Stimulated activated naive CD8-positive, alpha-beta T cell treated with anti-CD3 and anti-CD28 coated beads, Interleukin-15, Interleukin-2, amounts not matched to agents 100 ng/mL and 50 ng/mL, for 24 hours (primary cell): ENCODE measurements at regions not wholly inside any gene's neighbourhood (a gene's known extent, or its start where the extent isn't known, plus 50 kb on each side); places are given as distances from the start of the nearest gene placed in this dataset.

Source experiments
- H3K27ac Mint-ChIP-seq: one replicate; pipeline ENCODE4 v1.8.0; 2021; ENCODE audit warnings: mild to moderate bottlenecking, mixed read lengths
- H3K27me3 Mint-ChIP-seq: one replicate; pipeline ENCODE4 v1.8.0; 2021; ENCODE audit warnings: mixed read lengths
- H3K36me3 Mint-ChIP-seq: one replicate; pipeline ENCODE4 v1.8.0; 2021; ENCODE audit warnings: low read depth, mixed read lengths
- H3K4me1 Mint-ChIP-seq: one replicate; pipeline ENCODE4 v1.8.0; 2021; ENCODE audit warnings: low read depth, mixed read lengths
- H3K4me3 Mint-ChIP-seq: one replicate; pipeline ENCODE4 v1.8.0; 2021; ENCODE audit warnings: mild to moderate bottlenecking, mixed read lengths
- H3K9me3 Mint-ChIP-seq: one replicate; pipeline ENCODE4 v1.8.0; 2021; ENCODE audit warnings: mixed read lengths

DNA sequence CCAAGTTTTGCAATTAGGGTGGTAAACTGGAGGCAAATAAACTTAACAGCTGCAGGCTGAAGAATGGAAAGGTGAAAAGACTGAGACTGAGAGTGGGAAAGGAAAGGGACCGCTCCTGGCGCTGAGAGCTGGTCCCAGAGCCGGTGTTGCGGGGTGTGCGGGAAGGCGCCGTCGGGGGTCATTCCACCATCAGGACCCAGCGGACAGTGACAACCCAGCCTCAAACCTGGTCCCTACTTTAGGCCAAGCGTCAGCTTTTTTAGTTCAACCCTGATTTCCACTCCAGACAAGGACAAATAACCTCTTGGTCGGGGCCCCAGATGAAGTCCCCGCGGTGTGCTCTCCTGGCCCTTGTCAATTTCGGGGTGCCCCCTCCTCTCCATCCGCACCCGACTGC lies 145.8 kb upstream of the ETS2 start:
- Mint-ChIP-seq H3K27ac (no peak overlapping the region), H3K4me3 (peak overlapping the region; percentile 42), H3K9me3 (no peaks in the 10 kb centered on the region), H3K4me1 (peaks cover 15% of the 10 kb centered on the region), H3K27me3 (peaks cover 61% of the 10 kb centered on the region), H3K36me3 (no peaks in the 10 kb centered on the region)

DNA sequence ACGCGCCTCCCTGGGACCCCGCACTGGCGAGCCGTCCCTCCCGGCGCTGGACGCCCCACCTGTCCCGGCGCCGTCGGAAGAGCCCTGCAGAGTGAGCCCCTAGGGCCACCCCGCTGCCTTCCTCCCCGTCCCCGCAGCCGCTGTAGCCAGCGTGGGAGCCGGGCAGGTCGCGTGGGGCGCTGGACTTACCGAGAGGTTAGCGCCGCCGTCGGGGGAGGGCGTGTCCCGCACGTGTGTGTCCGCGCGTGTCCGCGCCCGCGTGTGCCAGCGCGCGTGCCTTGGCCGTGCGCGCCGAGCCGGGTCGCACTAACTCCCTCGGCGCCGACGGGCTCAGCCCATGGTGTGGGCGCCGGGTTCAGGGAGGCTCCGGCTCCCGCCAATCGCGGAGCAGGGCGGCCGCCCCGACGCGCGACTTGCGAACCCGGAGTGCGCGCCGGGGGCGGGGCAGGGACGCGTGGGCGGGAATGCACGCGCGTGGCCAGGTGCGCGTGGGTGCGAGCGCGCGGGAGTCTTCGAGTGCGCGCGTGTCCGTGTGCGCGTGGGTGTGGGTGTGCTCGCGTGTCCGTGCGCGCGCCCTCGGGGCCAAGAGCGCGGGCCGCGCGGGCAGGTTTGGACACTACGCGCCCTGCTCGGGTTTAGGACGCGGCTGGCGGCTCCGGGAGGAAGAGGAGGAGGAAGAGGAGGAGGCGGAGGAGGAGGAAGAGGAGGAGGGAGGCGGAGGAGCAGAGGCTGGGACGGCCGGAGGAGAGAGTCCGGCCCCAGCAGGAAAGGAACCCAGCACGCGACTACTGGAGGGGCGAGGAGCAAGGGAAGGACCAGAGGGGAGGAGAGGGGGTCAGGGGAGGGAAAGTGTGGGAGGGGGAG lies 145.2 kb upstream of the ETS2 start:
- no peaks in the 10 kb centered on the region for H3K36me3 Mint-ChIP-seq
- no peak overlapping the region for H3K27ac Mint-ChIP-seq
- H3K4me1 Mint-ChIP-seq = peaks cover 15% of the 10 kb centered on the region
- peak overlapping the region; percentile 66 for H3K4me3 Mint-ChIP-seq
- H3K9me3 Mint-ChIP-seq = no peaks in the 10 kb centered on the region
- H3K27me3 Mint-ChIP-seq = peaks cover 58% of the 10 kb centered on the region

DNA sequence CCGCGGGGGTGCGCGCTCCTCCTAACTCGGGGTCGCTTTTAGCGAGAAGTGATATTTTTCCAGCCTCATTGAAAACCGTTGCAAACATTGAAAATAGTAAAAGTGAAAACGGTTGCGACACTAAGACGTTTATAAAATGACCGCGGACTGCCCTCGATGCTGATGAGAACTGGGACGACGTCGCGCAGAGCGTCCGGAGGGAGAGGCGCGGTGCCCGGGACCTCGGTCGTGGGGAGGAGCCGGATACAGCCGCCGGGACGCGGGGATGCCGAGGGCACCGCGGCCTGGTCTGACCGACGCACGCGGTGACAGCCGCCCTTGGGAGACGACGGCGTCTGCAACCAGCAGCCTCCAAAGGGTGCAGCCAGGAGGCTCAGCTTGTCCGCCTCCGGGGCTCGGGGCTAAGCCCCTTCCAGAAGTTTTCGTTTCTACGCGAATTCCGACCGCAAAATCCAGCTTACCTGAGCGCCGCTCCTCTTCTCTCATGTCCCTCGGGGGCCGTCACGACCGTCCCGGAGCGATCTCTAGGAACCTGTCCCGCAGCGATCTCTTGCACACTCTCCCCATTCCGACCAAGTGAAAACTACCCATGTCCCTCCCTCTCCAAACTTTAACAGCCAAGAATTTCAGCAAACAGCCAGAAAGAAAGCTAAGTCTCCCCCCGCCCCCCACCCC lies 144.4 kb upstream of the ETS2 start:
- Mint-ChIP-seq H3K36me3 (no peaks in the 10 kb centered on the region), H3K4me3 (peak overlapping the region; percentile 66), H3K4me1 (peaks cover 15% of the 10 kb centered on the region), H3K27me3 (peaks cover 63% of the 10 kb centered on the region), H3K27ac (no peak overlapping the region), H3K9me3 (no peaks in the 10 kb centered on the region)

DNA sequence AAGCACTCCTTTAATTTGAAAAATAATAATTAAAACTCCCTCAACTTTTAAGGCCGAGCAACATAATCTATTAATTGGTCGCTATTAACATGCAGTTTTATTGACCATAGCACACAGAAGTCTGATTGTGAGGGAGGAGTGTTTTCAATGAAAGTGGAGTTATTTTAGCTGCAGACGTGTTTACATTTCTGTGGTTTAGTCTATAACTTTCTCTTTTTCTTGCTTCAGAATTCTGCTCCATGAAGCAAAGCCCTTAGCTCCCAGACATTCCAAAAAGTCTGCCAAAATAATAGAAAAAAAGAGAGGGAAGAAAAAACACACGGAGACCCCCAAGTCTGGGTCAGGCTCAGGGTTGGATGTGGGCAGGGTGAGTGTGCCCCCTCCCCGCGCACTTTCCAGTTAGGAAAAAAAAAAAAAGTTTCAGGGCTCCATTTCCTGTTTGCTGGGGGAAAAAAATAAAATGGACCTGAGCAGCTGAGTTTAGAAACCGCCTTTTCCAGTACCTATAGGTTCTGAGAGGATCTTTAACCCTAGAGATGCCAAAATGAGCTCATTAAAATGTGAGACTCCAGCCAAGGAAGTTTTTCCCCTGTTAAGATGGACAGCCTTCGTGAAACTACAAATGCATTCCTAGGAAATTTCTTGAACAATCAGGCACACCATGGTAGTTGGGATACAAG lies 143.7 kb upstream of the ETS2 start:
- H3K27ac Mint-ChIP-seq = no peak overlapping the region
- H3K27me3 Mint-ChIP-seq = peaks cover 58% of the 10 kb centered on the region
- peaks cover 15% of the 10 kb centered on the region for H3K4me1 Mint-ChIP-seq
- H3K4me3 Mint-ChIP-seq = peak overlapping the region; percentile 66
- no peaks in the 10 kb centered on the region for H3K9me3 Mint-ChIP-seq
- no peaks in the 10 kb centered on the region for H3K36me3 Mint-ChIP-seq

DNA sequence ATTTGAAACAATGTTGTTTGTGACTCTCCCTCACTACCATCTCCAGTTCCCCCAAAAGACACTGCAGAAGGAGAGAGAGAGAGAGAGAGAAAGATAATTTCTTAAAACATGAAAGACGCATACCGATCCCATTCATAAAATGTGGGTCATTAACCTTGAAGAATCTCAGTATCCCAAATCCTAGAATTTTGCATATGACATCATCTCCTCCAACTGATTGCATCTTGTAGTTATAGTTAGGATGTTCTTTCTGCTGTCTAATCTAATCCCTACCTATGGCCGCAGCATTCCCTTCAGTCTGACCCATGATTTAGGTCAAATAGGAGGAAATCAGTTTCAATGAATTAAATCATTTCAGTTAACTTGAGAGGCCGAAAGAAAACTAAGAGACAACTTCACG lies 142.4 kb upstream of the ETS2 start:
- Mint-ChIP-seq H3K9me3 (no peaks in the 10 kb centered on the region), H3K36me3 (no peaks in the 10 kb centered on the region), H3K4me3 (no peak overlapping the region), H3K27ac (no peak overlapping the region), H3K4me1 (peaks cover 15% of the 10 kb centered on the region), H3K27me3 (peaks cover 54% of the 10 kb centered on the region)

DNA sequence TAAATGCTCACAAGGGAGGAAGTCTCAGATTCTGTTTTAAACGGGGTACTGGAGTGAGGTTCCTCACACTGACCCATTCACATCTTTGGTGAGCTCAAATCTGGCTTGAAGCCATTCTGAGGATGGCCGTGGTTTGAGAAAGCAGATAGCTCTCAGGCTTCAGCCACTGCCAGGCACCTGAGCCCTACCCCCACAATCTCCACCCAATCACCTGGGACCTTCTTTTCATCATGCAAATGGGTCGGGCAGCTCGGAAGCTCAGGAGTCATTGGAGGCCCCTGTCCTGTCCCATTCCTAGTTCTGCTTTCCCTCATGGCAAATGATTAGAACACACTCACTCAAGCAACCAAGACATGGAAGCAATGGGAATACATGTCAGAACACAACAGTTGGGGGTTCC lies 141.4 kb upstream of the ETS2 start:
- H3K27me3 Mint-ChIP-seq = peaks cover 51% of the 10 kb centered on the region
- peaks cover 15% of the 10 kb centered on the region for H3K4me1 Mint-ChIP-seq
- no peak overlapping the region for H3K4me3 Mint-ChIP-seq
- H3K27ac Mint-ChIP-seq = no peak overlapping the region
- no peaks in the 10 kb centered on the region for H3K9me3 Mint-ChIP-seq
- H3K36me3 Mint-ChIP-seq = no peaks in the 10 kb centered on the region

DNA sequence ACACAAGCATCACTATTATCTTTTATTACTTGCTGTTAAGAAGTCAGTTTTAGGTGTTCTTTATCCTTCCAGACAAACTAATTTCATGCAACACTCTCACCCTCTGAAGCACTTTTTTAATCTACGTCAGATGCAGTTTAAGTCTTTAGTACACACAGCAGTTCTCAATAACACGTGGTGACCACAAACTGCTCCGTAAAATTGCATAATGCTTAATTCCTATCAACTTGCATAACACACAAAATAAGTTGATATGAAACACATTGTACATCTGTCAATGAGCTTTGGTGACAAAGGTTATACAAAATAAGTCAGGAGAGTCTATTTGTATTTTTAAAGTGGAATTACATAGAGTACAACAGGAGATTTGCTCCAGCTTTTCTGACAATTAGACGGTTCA lies 140.9 kb upstream of the ETS2 start:
- Mint-ChIP-seq H3K36me3 (no peaks in the 10 kb centered on the region), H3K27me3 (peaks cover 46% of the 10 kb centered on the region), H3K4me3 (no peak overlapping the region)

DNA sequence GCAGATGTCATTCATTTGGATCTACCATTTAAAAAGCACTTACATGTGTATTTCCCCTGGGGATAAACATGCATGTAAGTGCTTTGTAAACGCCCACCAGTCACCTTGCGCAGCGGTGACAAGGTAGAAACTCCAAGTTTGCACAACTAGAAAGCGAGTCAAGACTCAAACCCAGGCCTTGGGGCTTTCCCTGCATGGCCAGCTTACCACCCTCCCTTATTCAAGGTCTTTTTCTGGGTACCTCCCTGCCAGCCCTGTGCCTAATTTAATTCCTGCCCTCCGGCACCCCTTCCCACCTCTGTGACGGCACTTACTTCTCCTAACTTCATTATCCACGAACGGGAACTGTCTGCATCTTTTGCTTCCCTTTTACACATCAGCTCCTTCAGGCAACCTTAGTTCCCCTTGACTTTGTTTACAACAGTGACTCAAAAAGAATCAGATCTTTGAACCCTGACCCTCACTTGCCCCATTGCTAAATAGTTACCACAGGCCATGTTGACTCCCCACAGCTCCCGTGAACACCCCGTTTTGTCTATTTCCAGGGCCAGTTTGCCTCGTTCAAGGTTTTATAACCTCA lies 138.3 kb upstream of the ETS2 start:
- H3K27ac Mint-ChIP-seq = no peak overlapping the region
- H3K27me3 Mint-ChIP-seq = peaks cover 34% of the 10 kb centered on the region
- no peaks in the 10 kb centered on the region for H3K9me3 Mint-ChIP-seq
- no peaks in the 10 kb centered on the region for H3K36me3 Mint-ChIP-seq
- H3K4me3 Mint-ChIP-seq = no peak overlapping the region
- no peaks in the 10 kb centered on the region for H3K4me1 Mint-ChIP-seq

More for the DNA sequence above, 140.9 kb upstream of the ETS2 start:
- Mint-ChIP-seq H3K27ac (no peak overlapping the region), H3K4me1 (peaks cover 12% of the 10 kb centered on the region), H3K9me3 (no peaks in the 10 kb centered on the region)

DNA sequence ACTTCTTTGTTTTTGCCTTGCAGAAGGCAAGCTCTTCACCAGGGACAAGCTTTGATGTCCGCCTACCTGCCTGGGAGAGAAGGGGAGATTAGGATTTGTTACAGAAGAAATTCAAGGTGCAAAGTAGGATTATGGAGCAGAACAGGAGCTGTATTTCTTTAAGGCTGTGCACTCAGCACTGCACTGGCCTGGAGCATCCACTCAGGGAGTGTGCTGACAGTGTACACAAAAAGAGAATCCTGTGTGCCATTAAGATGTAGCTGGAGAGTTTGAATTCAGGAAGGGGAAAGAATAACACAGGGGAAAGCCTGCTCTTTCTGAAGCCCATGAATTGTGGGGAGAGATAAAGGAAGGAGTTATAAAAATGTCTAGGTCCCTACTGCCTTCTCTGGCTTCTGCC lies 137.7 kb upstream of the ETS2 start:
- H3K4me1 Mint-ChIP-seq = no peaks in the 10 kb centered on the region
- H3K27ac Mint-ChIP-seq = no peak overlapping the region
- no peaks in the 10 kb centered on the region for H3K36me3 Mint-ChIP-seq
- no peak overlapping the region for H3K4me3 Mint-ChIP-seq
- no peaks in the 10 kb centered on the region for H3K9me3 Mint-ChIP-seq
- peaks cover 27% of the 10 kb centered on the region for H3K27me3 Mint-ChIP-seq

DNA sequence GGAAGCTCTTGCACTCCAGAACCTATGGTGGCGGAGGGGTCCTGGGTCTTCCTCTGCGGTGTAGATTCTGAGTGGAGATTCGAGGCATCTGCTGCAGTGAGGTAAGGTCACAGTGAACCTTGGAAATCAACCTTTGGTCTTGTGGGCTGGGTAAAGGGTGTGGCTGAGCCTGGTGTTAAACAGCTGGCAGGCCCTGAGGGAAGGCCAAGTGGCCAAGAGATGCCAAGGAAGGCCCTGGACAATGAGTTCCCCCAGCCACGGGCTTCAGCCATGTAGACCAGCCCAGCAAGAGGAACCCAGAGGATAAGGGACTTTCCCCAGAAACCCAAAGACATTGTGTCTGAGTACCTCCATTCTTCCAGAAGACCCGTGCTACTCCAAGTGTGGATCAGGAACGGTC lies 137.2 kb upstream of the ETS2 start:
- peaks cover 23% of the 10 kb centered on the region for H3K27me3 Mint-ChIP-seq
- no peak overlapping the region for H3K4me3 Mint-ChIP-seq
- H3K27ac Mint-ChIP-seq = no peak overlapping the region
- no peaks in the 10 kb centered on the region for H3K4me1 Mint-ChIP-seq
- H3K36me3 Mint-ChIP-seq = no peaks in the 10 kb centered on the region
- no peaks in the 10 kb centered on the region for H3K9me3 Mint-ChIP-seq

DNA sequence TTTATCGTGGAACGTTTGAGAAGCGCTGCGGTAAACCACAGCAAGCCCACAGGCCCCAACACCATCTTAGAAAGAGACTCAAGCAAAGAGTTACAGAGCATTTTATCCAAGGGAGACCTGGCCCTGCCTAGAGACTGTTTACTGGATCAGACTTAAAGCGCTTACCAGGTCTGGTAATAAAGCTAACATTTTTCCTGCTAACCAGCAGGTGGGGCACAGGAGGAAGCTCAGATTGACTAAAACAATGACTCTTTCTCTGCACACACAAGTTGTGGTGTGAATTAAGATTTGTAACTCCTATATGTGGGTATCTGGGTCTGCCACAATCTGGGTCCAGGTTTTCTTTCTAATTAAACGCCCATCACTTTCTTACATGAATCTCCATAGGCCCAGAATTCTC lies 136.5 kb upstream of the ETS2 start:
- H3K36me3 Mint-ChIP-seq = no peaks in the 10 kb centered on the region
- no peaks in the 10 kb centered on the region for H3K9me3 Mint-ChIP-seq
- no peak overlapping the region for H3K4me3 Mint-ChIP-seq
- H3K27me3 Mint-ChIP-seq = peaks cover 23% of the 10 kb centered on the region
- H3K27ac Mint-ChIP-seq = no peak overlapping the region
- no peaks in the 10 kb centered on the region for H3K4me1 Mint-ChIP-seq

DNA sequence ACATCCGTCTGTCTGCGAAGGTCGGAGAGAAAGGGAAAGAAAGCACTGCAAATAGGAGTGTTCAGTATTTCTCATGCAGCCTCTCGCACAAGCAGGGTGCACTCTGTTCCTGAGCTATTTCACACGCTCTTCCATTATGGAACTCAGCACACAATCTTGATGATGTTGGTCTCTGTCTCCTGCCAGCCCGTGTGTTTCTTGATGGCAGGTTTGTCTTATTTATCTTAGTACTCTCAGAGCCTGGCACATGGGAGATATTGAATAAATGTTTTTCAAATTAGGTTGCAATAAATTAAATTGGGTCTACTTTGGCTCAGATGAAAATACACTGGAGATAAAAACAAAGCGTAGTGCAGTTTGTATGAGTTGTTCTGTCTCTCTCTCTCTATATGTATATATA lies 134.9 kb upstream of the ETS2 start:
- peaks cover 16% of the 10 kb centered on the region for H3K27me3 Mint-ChIP-seq
- no peaks in the 10 kb centered on the region for H3K36me3 Mint-ChIP-seq
- no peaks in the 10 kb centered on the region for H3K4me1 Mint-ChIP-seq
- H3K27ac Mint-ChIP-seq = no peak overlapping the region
- H3K4me3 Mint-ChIP-seq = no peak overlapping the region
- H3K9me3 Mint-ChIP-seq = no peaks in the 10 kb centered on the region

DNA sequence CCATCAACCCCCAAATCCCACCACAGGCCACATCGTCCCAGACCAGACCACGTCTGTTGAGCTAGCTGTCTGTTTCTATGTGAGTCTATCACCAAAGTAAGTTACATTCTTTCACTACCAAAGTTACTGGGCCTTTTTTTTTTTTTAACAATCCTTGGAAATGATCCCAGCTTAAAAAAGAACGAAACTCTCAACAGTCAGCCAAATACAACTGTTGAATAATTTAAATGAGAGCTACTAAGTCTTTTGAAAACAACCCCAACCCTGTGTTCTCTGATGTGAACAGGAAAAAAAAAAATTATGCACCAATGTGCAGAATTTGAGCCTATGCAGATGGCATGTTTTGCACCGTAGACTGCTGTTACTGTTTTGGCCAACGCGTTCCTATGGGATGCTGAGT lies 134.0 kb upstream of the ETS2 start:
- Mint-ChIP-seq H3K27me3 (peaks cover 18% of the 10 kb centered on the region), H3K36me3 (no peaks in the 10 kb centered on the region), H3K9me3 (no peaks in the 10 kb centered on the region), H3K4me3 (no peak overlapping the region), H3K4me1 (no peaks in the 10 kb centered on the region), H3K27ac (no peak overlapping the region)

DNA sequence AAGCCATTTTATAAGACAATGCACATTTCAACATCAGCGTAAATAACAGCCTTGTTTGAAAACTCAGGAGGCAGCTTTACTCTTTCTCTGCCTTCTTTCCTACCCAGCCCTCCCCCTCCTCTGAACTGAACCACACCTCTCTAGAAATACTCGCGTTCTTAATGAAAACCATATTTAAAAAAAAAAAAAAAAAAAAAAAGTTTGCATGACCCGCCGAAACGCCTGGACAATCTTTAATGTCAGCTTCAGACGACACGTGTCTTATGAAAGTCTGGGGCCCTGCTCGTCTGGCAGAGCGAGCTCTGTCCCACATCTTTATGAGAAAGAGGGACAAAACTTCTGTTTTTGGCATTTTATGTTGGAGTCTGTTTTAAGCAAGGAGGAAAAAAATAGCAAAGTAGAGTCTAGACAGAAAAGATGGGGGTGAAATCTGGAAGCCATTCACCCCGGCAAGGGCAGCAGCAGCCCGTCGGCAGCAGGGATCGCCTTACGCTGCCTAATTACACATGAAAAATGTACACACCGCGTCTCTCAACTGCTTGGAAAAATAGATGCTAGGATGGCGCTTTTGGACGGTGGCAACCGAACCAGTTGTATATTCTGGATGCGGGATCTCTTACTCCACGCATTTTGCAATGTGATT lies 130.4 kb upstream of the ETS2 start:
- Mint-ChIP-seq H3K9me3 (no peaks in the 10 kb centered on the region), H3K36me3 (no peaks in the 10 kb centered on the region), H3K27me3 (peaks cover 13% of the 10 kb centered on the region), H3K4me3 (no peak overlapping the region), H3K27ac (no peak overlapping the region), H3K4me1 (peaks cover 11% of the 10 kb centered on the region)
